Stimulated activated CD4-positive, alpha-beta T cell treated with anti-CD3 and anti-CD28 coated beads, Interleukin-15, amount 100 ng/mL, for 48 hours (primary cell): ENCODE measurements at regions not wholly inside any gene's neighbourhood (a gene's known extent, or its start where the extent isn't known, plus 50 kb on each side); places are given as distances from the start of the nearest gene placed in this dataset.

Experiments used
- DNase-seq, 2 donors: peaks; one replicate each; pipeline ENCODE4 v3.0.0-alpha.2; 2020; ENCODE audit warnings: low read depth in 2 of 2

GRCh38 chr14:36465178-36465577, 54.9 kb downstream of the NKX2-1 start:
- no peak for DNase-seq

DNA sequence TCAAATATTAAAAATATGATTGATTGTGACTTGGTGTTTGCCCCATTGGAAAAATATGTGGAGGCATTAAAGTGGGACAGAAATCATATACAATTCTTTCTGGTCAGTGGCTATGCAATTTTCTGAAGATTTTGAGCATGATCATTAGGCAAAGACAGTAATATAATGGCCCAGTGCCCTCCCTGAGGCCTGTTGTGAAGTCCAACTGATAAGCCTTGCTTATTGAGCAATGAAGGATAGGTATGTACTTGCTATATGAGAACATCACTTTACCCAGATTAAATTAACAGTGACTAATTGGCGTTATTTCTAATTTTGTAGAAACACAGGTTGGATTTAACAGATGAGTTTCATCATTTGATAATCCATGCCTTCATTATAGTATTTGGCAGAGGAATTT, 57.1 kb downstream of the NKX2-1 start:
- DNase-seq = no peak

DNA sequence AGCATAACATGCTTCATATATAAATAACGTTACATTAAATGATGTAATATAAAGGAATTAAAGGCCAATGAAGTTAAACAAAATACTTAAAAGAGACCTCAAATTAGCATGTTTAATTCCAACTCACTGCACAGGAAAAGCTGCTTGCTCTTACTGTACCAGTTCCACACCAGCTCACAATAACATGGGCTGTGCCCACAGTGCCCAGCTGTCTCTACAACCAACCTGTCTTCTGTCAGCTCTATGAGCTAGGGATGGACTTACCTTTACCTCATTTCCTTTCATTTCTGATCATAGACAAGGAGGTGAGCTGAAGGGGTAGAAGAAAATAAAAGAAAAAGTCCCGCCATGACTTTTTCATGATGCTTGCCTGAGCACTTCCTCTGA, 64.8 kb downstream of the NKX2-1 start:
- no peak for DNase-seq

DNA sequence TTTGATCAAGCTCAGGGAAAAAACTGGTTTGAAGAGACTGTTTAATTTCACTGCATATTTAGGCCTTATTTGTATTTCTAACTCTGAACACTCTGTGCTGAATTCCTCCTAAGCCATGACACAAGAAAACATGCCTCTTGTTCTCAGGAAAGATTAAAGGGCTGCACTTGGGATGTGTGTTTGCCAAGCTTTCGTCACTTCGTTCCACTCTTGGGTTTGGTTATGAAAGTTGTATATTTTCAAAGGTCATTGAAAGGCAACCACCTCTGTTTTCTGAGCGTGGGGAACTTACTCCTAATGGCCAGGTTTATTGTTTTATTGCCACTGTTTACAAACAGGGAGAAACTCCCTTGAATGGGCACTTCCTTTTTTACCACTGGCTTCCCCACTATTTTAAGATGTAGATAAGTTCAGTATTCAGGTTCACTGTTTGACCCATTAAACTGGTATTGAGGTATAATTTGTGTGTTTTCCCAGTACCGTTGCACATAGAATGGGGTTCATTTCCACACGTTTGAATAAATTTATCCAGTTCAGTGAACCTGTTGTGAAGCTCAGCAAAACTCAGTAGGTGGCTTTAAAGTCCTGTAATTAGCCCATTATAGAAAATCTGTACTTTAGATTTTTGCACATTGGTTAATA, 65.3 kb downstream of the NKX2-1 start:
- DNase-seq = no peak

GRCh38 chr14:36452860-36453259, 67.2 kb downstream of the NKX2-1 start:
- no peak for DNase-seq

GRCh38 chr14:36451310-36452065, 68.5 kb downstream of the NKX2-1 start:
- no peak for DNase-seq

DNA sequence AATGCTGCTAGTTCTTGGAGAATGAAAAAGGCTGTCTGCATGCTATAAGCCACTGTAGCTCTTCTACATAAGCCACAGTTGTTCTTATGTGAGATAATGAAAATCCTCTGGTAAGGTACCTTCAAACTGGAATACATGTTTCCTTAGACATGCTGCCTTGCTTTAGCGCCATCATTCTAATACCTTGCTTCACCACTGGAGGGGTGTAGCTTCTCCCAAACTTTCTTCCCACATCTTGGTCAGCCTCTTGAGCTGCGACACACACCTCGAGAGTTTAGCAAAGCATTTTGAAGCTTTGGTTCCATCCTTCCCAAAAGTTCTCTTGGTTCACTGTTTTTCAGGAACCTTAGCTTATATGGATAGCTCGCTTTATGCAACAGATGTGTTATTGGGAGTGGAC, 69.5 kb downstream of the NKX2-1 start:
- DNase-seq = no peak

DNA sequence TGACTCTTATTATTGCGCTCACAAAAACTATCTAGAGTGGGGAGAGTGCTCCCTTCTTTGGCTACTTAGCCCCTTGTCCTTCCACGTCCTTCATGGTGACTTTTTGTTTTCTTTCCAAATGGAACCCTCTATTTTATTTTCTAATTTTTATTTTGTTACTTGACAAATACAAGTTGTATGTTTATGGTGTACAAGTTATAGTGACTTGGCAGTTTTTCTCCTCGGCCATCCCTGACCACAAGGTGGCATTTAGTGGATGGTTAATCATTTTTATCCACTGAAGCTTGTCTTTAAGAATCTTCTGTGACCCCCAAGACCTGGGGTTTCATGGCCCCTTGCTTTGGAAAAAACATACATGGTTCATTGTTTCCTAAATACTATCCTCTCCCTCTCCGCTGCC, 70.1 kb downstream of the NKX2-1 start:
- DNase-seq = no peak

GRCh38 chr14:36443374-36443773, 76.7 kb downstream of the NKX2-1 start:
- DNase-seq = no peak

DNA sequence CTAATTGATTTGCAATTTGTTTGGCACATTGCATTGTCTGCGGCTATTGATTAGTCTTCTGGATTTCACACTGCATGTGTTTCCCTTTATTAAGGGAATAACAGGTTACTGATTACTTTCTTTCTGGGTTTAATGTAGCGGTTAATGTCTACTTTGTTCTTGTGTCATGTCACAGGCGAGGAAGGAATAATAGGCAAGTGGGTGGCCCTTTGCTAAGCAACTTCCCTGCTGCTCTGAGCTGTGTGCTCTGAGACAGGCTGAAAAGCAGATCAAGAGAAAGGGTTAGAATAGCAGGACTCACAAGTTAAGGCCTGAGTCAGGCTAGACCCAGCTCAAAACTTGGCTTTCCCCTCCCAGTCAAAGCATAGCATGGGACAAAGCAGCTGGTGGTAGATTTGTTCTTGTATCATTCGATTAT, 77.2 kb downstream of the NKX2-1 start:
- DNase-seq = no peak

- DNase-seq = no peak
These were observed 78.7 kb downstream of the NKX2-1 start for GRCh38 chr14:36441283-36441682.

DNA sequence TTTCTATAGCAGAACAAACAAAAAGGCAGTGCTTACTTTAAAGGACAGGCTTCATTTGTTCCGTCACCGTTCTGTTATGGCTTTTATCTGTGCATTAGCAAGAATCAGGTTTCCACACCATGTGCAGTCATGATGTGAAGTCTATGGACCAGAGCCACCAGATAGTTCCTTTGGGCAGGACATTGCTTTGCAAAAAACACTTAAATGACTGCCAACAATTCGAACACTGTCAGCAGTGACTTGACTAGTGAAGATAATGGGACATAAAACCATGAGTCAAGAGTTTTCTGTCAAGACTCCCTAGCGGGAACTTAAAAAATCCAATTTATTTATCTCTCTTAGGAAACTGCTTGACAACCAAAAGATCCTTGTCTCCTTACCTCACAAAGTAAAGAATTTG, 80.3 kb downstream of the NKX2-1 start:
- no peak for DNase-seq

GRCh38 chr14:36438883-36439282, 81.1 kb downstream of the NKX2-1 start:
- no peak for DNase-seq

- no peak for DNase-seq
These were observed 89.4 kb downstream of the NKX2-1 start for GRCh38 chr14:36430662-36431084.

DNA sequence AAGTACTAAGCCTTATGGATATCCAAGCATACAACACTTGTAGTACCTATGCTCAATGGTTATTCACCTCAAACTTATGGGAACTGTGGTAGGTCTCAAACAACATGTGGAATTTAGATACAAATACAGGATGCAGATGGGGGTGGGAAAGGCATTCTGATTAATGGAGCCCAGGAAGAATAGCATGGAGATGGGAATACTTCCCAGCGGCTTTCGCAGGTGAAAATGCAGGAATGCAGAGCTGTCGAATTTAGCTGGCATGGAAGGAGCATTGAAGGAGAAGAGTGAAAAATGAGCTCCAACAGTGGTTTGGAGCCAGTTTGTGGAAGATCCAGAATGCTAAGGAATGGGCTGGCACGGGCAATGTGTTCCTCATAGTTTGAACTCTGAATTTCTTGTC, 89.9 kb downstream of the NKX2-1 start:
- no peak for DNase-seq

- DNase-seq = no peak
These were observed 90.3 kb downstream of the NKX2-1 start for GRCh38 chr14:36429692-36430091.

DNA sequence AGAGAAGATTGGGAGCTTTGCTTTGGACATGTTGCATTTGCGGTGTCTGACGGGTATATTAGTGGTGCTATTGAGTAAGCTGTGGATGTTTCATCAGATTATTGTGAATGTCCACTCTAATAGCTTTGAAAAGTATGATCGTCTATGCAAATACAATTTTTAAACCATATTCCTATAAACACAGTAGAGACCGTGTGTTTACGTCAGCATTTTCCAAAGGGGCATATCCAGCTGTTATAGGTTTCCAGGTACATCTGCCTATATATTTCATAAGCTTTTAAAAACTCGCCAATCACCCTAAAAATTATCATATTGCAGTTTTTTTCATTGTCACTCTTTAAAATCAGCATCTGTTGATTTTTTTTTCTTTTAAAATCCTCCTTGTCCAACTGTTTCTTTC, 91.7 kb downstream of the NKX2-1 start:
- no peak for DNase-seq

DNA sequence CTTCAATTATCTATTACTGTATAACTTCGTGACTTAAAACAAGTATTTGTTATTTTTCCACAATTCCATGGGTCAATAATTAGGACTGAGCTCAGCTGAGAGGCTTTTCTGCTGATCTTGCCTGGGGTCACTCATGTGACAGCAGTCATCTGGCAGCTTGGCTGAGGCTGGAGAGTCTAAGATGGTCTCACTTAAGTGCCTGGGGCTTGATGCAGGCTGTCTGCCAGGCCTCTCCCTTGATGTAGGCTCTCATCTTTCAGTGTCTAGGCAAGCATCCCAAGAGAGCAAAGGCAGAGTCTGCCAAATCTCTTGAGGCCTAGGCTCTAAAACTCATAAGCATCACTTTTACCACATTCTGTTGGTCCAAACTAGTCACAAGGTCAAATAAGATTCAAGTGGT, 93.2 kb downstream of the NKX2-1 start:
- DNase-seq = no peak

GRCh38 chr14:36426113-36426512, 93.9 kb downstream of the NKX2-1 start:
- no peak for DNase-seq

- DNase-seq = no peak
These were observed 95.4 kb downstream of the NKX2-1 start for GRCh38 chr14:36424478-36425102.

- no peak for DNase-seq
These were observed 96.6 kb downstream of the NKX2-1 start for GRCh38 chr14:36423430-36423829.

DNA sequence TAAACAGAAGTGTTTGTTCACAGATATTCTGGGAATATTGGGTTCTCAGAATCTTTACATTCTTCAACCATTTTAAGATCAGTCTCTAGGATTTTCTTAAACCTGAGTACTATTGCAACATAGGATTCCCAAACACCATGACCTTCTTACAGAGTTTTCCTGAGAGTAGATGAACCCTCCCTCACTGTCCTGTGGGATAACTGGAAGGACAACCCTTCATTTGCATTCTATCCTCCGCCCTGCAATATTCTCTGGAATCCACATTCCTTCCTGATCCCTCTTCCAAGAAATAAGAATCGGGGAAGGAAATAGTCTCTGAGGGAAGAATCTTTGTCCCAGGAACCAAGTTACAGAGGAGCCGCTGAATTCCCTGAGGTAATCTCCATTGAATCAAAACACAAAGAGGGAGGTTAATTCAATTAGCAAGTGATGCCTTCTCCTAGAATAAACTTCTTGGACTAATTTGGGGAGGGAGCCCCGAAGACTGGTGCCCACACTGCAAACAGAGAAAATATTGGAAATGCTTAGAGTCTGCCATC, 99.8 kb upstream of the MBIP start:
- DNase-seq = no peak

DNA sequence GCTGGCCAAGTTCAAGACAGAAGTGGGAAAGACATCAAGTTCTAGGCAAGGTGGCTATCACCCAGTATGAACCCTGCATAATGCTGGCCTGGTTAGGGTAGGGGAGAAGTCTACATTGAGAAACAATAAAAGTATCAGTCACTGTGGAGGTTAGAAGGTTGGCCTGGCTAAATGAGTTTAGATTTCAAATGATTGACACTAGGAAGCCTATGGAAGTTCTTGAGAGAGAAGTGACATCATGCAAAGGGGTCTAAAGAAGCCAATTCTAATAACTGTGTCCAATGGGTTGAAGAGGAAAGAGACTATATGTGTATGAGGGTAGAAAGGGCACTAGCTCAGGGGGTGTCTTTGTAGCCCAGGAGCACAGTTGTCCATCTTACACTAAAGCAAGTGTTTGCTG, 98.5 kb upstream of the MBIP start:
- no peak for DNase-seq
